HCT116 (cell line): ENCODE measurements at regions not wholly inside any gene's neighbourhood (a gene's known extent, or its start where the extent isn't known, plus 50 kb on each side); places are given as distances from the start of the nearest gene placed in this dataset.

Experiments used
- ATAC-seq: fragments of 200-7000 bp; cut with Tn5 transposase; 2 replicates; pipeline ENCODE4 v1.9.1; 2020; ENCODE audit warnings: mild to moderate bottlenecking, moderate library complexity
- BruUV-seq: library from RNA; stranded (reverse); fragments of 400-500 nt; replicated peaks from 2 replicates; lab custom pipeline; 2021; lab: Mats Ljungman, UMichigan
- CTCF ChIA-PET: fragments of 300-600 bp; sonication (Branson Sonifier 250); formaldehyde crosslinking; loops from one replicate; lab custom pipeline; 2021; ENCODE audit warnings: antibody characterized with exemption; lab: Charles Lee
- POLR2A ChIA-PET: fragments of 300-600, 350-600 bp; sonication (Branson Sonifier 250); formaldehyde crosslinking; loops from one replicate; lab custom pipeline; 2021; ENCODE audit warnings: antibody characterized with exemption; lab: Charles Lee
- RAD21 ChIA-PET, 2 experiments: fragments of 300-600 bp; sonication (Branson Sonifier 250); formaldehyde crosslinking; loops; one replicate each; lab custom pipeline; 2023; ENCODE audit warnings: low total read pairs in 2 of 2; ENCODE audit not compliant: uncharacterized antibody in 2 of 2, unreplicated experiment in 2 of 2, low non-redundant PET in 1 of 2; lab: Charles Lee
- DNase-seq: peaks from one replicate; pipeline ENCODE4 v3.0.0-alpha.2; 2010; ENCODE audit warnings: low read depth, low spot score
- H2AFZ ChIP-seq: fragments of 200-600 bp; shearing (Covaris generic), sonication (generic); 2 replicates; pipeline ENCODE4 v1.6.1; 2017; ENCODE audit warnings: low read depth, mixed run types, mixed read lengths, antibody characterized with exemption, low read length; ENCODE audit not compliant: poor library complexity, severe bottlenecking
- H3K27ac ChIP-seq: 2 replicates; pipeline ENCODE4 v1.5.1; 2012; ENCODE audit warnings: low read depth, low read length
- H3K27me3 ChIP-seq: fragments of 200-600 bp; sonication (generic); 2 replicates; pipeline ENCODE4 v1.6.1; 2016; ENCODE audit warnings: mixed run types, low read length, mixed read lengths; ENCODE audit not compliant: insufficient read depth
- H3K36me3 ChIP-seq, 2 experiments: fragments of 200-500 bp in 1 of 2; fragments of 200-600 bp in 1 of 2; sonication (Bioruptor generic) in 1 of 2; sonication (generic) in 1 of 2; 2 replicates each; pipeline versions ENCODE4 v1.5.1 to v1.6.1; 2014 to 2016; ENCODE audit warnings: low read length in 2 of 2, inconsistent platforms in 1 of 2, mixed read lengths in 1 of 2, mixed run types in 1 of 2; ENCODE audit not compliant: insufficient read depth in 2 of 2, control insufficient read depth in 1 of 2
- H3K4me1 ChIP-seq, 2 experiments: fragments of 200-600 bp in 1 of 2; sonication (generic) in 1 of 2; 2 replicates each; pipeline versions ENCODE4 v1.5.1 to v1.6.1; 2012 to 2017; ENCODE audit warnings: low read length in 2 of 2, inconsistent platforms in 1 of 2, mild to moderate bottlenecking in 1 of 2, mixed read lengths in 1 of 2, mixed run types in 1 of 2, moderate library complexity in 1 of 2; ENCODE audit not compliant: insufficient read depth in 2 of 2, control insufficient read depth in 1 of 2
- H3K4me2 ChIP-seq: fragments of 200-600 bp; sonication (generic); 2 replicates; pipeline ENCODE4 v1.6.1; 2017; ENCODE audit warnings: mixed run types, low read length, mixed read lengths
- H3K4me3 ChIP-seq, 2 experiments: fragments of 200-600 bp in 1 of 2; sonication (generic) in 1 of 2; replicated peaks in 1 of 2; 2 replicates each; pipeline ENCODE4 v1.5.1; 2011 to 2016; ENCODE audit warnings: low read length in 2 of 2, control low read depth in 1 of 2, low read depth in 1 of 2, mild to moderate bottlenecking in 1 of 2, mixed read lengths in 1 of 2, mixed run types in 1 of 2
- H3K79me2 ChIP-seq: fragments of 200-600 bp; sonication (generic); 2 replicates; pipeline ENCODE4 v1.6.1; 2017; ENCODE audit warnings: mild to moderate bottlenecking, mixed run types, low read length, moderate library complexity, mixed read lengths; ENCODE audit not compliant: insufficient read depth
- H3K9ac ChIP-seq: fragments of 200-600 bp; sonication (generic); 2 replicates; pipeline ENCODE4 v1.6.1; 2016; ENCODE audit warnings: low read length, mixed read lengths
- H3K9me2 ChIP-seq: fragments of 200-600 bp; sonication (generic), shearing (Covaris generic); 2 replicates; pipeline ENCODE4 v1.6.1; 2017; ENCODE audit warnings: mixed run types, mild to moderate bottlenecking, moderate library complexity; ENCODE audit not compliant: insufficient read depth
- H3K9me3 ChIP-seq, 2 experiments: fragments of 200-500 bp in 1 of 2; fragments of 200-600 bp in 1 of 2; sonication (Bioruptor generic) in 1 of 2; sonication (generic) in 1 of 2; 2 replicates each; pipeline ENCODE4 v1.6.1; 2014 to 2017; ENCODE audit warnings: low read length in 2 of 2, mixed read lengths in 2 of 2, inconsistent platforms in 1 of 2, low read depth in 1 of 2, mild to moderate bottlenecking in 1 of 2, mixed run types in 1 of 2, moderate library complexity in 1 of 2; ENCODE audit not compliant: control insufficient read depth in 1 of 2, insufficient read depth in 1 of 2
- H4K20me1 ChIP-seq: fragments of 200-600 bp; sonication (generic), shearing (Covaris generic); 2 replicates; pipeline ENCODE4 v1.6.1; 2017; ENCODE audit warnings: mixed run types, mild to moderate bottlenecking, moderate library complexity; ENCODE audit not compliant: insufficient read depth
- EGR1 ChIP-seq: IDR thresholded peaks from 2 replicates; pipeline ENCODE4 v1.6.1; 2012; ENCODE audit warnings: low read depth
- EZH2 ChIP-seq: fragments of 200-600 bp; sonication (generic); IDR thresholded peaks from 2 replicates; pipeline ENCODE4 v1.6.1; 2017; ENCODE audit warnings: antibody characterized with exemption, mixed run types
- FOSL1 ChIP-seq: IDR thresholded peaks from 2 replicates; pipeline ENCODE4 v1.6.1; 2012; ENCODE audit warnings: low read depth
- JUND ChIP-seq: IDR thresholded peaks from 2 replicates; pipeline ENCODE4 v1.6.1; 2012
- POLR2AphosphoS5 ChIP-seq: IDR thresholded peaks from 2 replicates; pipeline ENCODE4 v1.6.1; 2011; ENCODE audit warnings: mild to moderate bottlenecking, low read depth, low read length, moderate library complexity
- SP1 ChIP-seq: IDR thresholded peaks from 2 replicates; pipeline ENCODE4 v1.6.1; 2012; ENCODE audit warnings: low read depth
- TCF7L2 ChIP-seq: IDR thresholded peaks from 2 replicates; pipeline ENCODE4 v1.7.0; 2011; ENCODE audit warnings: borderline replicate concordance, inconsistent platforms; ENCODE audit not compliant: insufficient read depth, insufficient read length; ENCODE audit errors: extremely low read depth
- ZFX ChIP-seq: fragments of 450-650 bp; IDR thresholded peaks from 2 replicates; pipeline ENCODE4 v1.6.1; 2017
- ZNF274 ChIP-seq: fragments of 200-500 bp; sonication (Bioruptor generic); IDR thresholded peaks from 2 replicates; pipeline ENCODE4 v1.6.1; 2014; ENCODE audit warnings: mild to moderate bottlenecking, low read depth, low read length, inconsistent platforms
- intact Hi-C: fragments of 100-400 bp; cut with micrococcal nuclease; formaldehyde crosslinking; loops from 2 replicates; pipeline ENCODE4 v1.10.0; 2022
- TF ChIP-seq, protein P1 (sequence below): IDR thresholded peaks from 2 replicates; pipeline ENCODE4 v1.6.1; 2012; ENCODE audit warnings: low read depth
- TF ChIP-seq, protein P2 (sequence below): IDR thresholded peaks from 2 replicates; pipeline ENCODE4 v1.6.1; 2012
- TF ChIP-seq, protein P3 (sequence below): IDR thresholded peaks from 2 replicates; pipeline ENCODE4 v1.6.1; 2012
- TF ChIP-seq, protein P4 (sequence below): IDR thresholded peaks from 2 replicates; pipeline ENCODE4 v1.6.1; 2011; ENCODE audit warnings: mild to moderate bottlenecking, low read length, moderate library complexity; ENCODE audit not compliant: insufficient replicate concordance; ENCODE audit errors: extremely low read depth

- BruUV-seq = no TSS peak
- ChIA-PET RAD21 (no interaction called here), CTCF (no interaction called here)
Measured at GRCh38 chr5:167593329-167594060, 698.0 kb upstream of the WWC1 start.

More at GRCh38 chr5:167593329-167594060, 698.0 kb upstream of the WWC1 start:
- Histone ChIP-seq H3K79me2 (no peaks in the 10 kb centered on the region), H4K20me1 (no peaks in the 10 kb centered on the region), H3K4me2 (no peak overlapping the region), H3K27me3 (peaks cover 13% of the 10 kb centered on the region), H3K27ac (no peak overlapping the region), H3K4me1 (no peaks in the 10 kb centered on the region), H3K4me3 (no peak overlapping the region), H3K9ac (no peak overlapping the region), H3K9me3 (no peaks in the 10 kb centered on the region), H3K9me2 (no peaks in the 10 kb centered on the region), H2AFZ (no peak overlapping the region), H3K36me3 (no peaks in the 10 kb centered on the region)
- POLR2A ChIA-PET = no interaction called here
- intact Hi-C loops = no loop called here
- TF ChIP-seq FOSL1 (no peak), ZFX (no peak), EGR1 (no peak), EZH2 (no peak), JUND (no peak), SP1 (no peak), ZNF274 (no peak), TCF7L2 (no peak), POLR2AphosphoS5 (no peak)
- TF ChIP-seq, protein P1, sequence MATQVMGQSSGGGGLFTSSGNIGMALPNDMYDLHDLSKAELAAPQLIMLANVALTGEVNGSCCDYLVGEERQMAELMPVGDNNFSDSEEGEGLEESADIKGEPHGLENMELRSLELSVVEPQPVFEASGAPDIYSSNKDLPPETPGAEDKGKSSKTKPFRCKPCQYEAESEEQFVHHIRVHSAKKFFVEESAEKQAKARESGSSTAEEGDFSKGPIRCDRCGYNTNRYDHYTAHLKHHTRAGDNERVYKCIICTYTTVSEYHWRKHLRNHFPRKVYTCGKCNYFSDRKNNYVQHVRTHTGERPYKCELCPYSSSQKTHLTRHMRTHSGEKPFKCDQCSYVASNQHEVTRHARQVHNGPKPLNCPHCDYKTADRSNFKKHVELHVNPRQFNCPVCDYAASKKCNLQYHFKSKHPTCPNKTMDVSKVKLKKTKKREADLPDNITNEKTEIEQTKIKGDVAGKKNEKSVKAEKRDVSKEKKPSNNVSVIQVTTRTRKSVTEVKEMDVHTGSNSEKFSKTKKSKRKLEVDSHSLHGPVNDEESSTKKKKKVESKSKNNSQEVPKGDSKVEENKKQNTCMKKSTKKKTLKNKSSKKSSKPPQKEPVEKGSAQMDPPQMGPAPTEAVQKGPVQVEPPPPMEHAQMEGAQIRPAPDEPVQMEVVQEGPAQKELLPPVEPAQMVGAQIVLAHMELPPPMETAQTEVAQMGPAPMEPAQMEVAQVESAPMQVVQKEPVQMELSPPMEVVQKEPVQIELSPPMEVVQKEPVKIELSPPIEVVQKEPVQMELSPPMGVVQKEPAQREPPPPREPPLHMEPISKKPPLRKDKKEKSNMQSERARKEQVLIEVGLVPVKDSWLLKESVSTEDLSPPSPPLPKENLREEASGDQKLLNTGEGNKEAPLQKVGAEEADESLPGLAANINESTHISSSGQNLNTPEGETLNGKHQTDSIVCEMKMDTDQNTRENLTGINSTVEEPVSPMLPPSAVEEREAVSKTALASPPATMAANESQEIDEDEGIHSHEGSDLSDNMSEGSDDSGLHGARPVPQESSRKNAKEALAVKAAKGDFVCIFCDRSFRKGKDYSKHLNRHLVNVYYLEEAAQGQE = no peak
- TF ChIP-seq, protein P2, sequence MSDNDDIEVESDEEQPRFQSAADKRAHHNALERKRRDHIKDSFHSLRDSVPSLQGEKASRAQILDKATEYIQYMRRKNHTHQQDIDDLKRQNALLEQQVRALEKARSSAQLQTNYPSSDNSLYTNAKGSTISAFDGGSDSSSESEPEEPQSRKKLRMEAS = no peak
- TF ChIP-seq, protein P3, sequence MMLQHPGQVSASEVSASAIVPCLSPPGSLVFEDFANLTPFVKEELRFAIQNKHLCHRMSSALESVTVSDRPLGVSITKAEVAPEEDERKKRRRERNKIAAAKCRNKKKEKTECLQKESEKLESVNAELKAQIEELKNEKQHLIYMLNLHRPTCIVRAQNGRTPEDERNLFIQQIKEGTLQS = no peak
- TF ChIP-seq, protein P4, sequence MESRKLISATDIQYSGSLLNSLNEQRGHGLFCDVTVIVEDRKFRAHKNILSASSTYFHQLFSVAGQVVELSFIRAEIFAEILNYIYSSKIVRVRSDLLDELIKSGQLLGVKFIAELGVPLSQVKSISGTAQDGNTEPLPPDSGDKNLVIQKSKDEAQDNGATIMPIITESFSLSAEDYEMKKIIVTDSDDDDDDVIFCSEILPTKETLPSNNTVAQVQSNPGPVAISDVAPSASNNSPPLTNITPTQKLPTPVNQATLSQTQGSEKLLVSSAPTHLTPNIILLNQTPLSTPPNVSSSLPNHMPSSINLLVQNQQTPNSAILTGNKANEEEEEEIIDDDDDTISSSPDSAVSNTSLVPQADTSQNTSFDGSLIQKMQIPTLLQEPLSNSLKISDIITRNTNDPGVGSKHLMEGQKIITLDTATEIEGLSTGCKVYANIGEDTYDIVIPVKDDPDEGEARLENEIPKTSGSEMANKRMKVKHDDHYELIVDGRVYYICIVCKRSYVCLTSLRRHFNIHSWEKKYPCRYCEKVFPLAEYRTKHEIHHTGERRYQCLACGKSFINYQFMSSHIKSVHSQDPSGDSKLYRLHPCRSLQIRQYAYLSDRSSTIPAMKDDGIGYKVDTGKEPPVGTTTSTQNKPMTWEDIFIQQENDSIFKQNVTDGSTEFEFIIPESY = no peak
- DNase-seq = no peak
- ATAC-seq = no peak
